Astrocyte (in vitro differentiated cells and primary cell): ENCODE measurements at regions not wholly inside any gene's neighbourhood (a gene's known extent, or its start where the extent isn't known, plus 50 kb on each side); places are given as distances from the start of the nearest gene placed in this dataset.
"Not testable (repeated sequence)": the region's sequence is repeated elsewhere in the genome, so short reads cannot be mapped to it uniquely, and the experiment has no call there.

ENCODE experiments used
- DNase-seq: peaks from one replicate; pipeline ENCODE4 v3.0.0-alpha.2; 2010; ENCODE audit warnings: low read depth
- FAIRE-seq: peaks from 2 replicates; lab custom pipeline; 2011; peaks lifted over from hg19 to GRCh38; lab: Jason Lieb, UNC
- H2AFZ ChIP-seq: 2 replicates; pipeline ENCODE4 v1.6.0; 2012; ENCODE audit warnings: low read depth, low read length, inconsistent platforms
- H3K27ac ChIP-seq: 2 replicates; pipeline ENCODE4 v1.5.1; 2011; ENCODE audit warnings: low read depth, low read length, inconsistent platforms
- H3K27me3 ChIP-seq: 2 replicates; pipeline ENCODE4 v1.6.0; 2011; ENCODE audit warnings: low read length, inconsistent platforms; ENCODE audit not compliant: insufficient read depth
- H3K36me3 ChIP-seq: 2 replicates; pipeline ENCODE4 v1.5.1; 2011; ENCODE audit warnings: low read length, inconsistent platforms; ENCODE audit not compliant: insufficient read depth
- H3K4me1 ChIP-seq: 2 replicates; pipeline ENCODE4 v1.5.1; 2011; ENCODE audit warnings: low read length, inconsistent platforms; ENCODE audit not compliant: insufficient read depth
- H3K4me2 ChIP-seq: 2 replicates; pipeline ENCODE4 v1.6.0; 2012; ENCODE audit warnings: low read length, inconsistent platforms
- H3K4me3 ChIP-seq: 2 replicates; pipeline ENCODE4 v1.5.1; 2011; ENCODE audit warnings: low read depth, mild to moderate bottlenecking, low read length, inconsistent platforms; ENCODE audit not compliant: insufficient read depth
- H3K79me2 ChIP-seq: 2 replicates; pipeline ENCODE4 v1.6.0; 2012; ENCODE audit warnings: mild to moderate bottlenecking, low read length, inconsistent platforms; ENCODE audit not compliant: insufficient read depth
- H3K9ac ChIP-seq: 2 replicates; pipeline ENCODE4 v1.6.0; 2012; ENCODE audit warnings: mild to moderate bottlenecking, low read length, inconsistent platforms
- H3K9me3 ChIP-seq: 2 replicates; pipeline ENCODE4 v1.5.1; 2012; ENCODE audit warnings: low read depth, mild to moderate bottlenecking, low read length, inconsistent platforms; ENCODE audit not compliant: insufficient read depth
- H4K20me1 ChIP-seq: 2 replicates; pipeline ENCODE4 v1.6.0; 2012; ENCODE audit warnings: low read length, inconsistent platforms; ENCODE audit not compliant: insufficient read depth
- H3K27ac Mint-ChIP-seq: one replicate; pipeline ENCODE4 v1.8.0; 2021; ENCODE audit warnings: mild to moderate bottlenecking, mixed read lengths; ENCODE audit not compliant: unreplicated experiment
- H3K27me3 Mint-ChIP-seq: one replicate; pipeline ENCODE4 v1.8.0; 2021; ENCODE audit warnings: low read depth, mixed read lengths; ENCODE audit not compliant: unreplicated experiment
- H3K36me3 Mint-ChIP-seq: one replicate; pipeline ENCODE4 v1.8.0; 2021; ENCODE audit warnings: low read depth, mixed read lengths; ENCODE audit not compliant: unreplicated experiment
- H3K4me1 Mint-ChIP-seq: one replicate; pipeline ENCODE4 v1.8.0; 2021; ENCODE audit warnings: low read depth, mixed read lengths; ENCODE audit not compliant: unreplicated experiment
- H3K4me3 Mint-ChIP-seq: one replicate; pipeline ENCODE4 v1.8.0; 2021; ENCODE audit warnings: mild to moderate bottlenecking, moderate library complexity, mixed read lengths; ENCODE audit not compliant: unreplicated experiment
- H3K9me3 Mint-ChIP-seq: one replicate; pipeline ENCODE4 v1.8.0; 2021; ENCODE audit warnings: mild to moderate bottlenecking, mixed read lengths; ENCODE audit not compliant: unreplicated experiment
- EZH2 ChIP-seq: IDR thresholded peaks from 2 replicates; pipeline ENCODE4 v1.6.1; 2012; ENCODE audit warnings: mild to moderate bottlenecking, low read length, inconsistent platforms; ENCODE audit not compliant: insufficient read depth
- TF ChIP-seq, protein P1 (sequence below): IDR thresholded peaks from 2 replicates; pipeline ENCODE4 v1.5.1; 2011; ENCODE audit warnings: low read depth, mild to moderate bottlenecking, inconsistent platforms, low read length, moderate library complexity; ENCODE audit not compliant: insufficient read depth

DNA sequence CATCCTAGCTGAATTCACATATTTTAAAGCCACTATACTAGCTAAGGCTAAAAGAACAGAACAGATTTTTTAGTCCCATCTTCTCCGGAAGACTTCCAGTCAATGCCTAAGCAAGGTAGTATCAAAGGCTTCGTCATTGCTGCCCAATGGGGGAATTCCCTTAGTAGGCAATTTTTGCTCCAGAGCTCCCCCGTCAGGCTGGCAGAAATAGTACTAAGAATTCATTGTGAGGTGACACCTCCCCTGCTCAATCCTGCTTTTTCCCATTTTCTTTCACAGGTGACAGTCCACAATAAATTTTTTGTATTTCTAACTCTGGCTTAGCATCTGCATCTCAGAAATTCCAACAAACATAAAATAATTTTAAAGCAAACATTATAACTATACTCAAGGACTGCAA, 52.8 kb upstream of the SRSF6 start:
- FAIRE-seq, result no peak
- Histone ChIP-seq H3K4me2 (no peak overlapping the region), H3K4me3 (no peak overlapping the region), H4K20me1 (no peaks in the 10 kb centered on the region), H3K4me1 (no peaks in the 10 kb centered on the region), H3K9me3 (peaks cover 4% of the 10 kb centered on the region), H3K27ac (no peak overlapping the region), H2AFZ (no peak overlapping the region), H3K36me3 (no peaks in the 10 kb centered on the region), H3K9ac (no peak overlapping the region), H3K27me3 (no peaks in the 10 kb centered on the region), H3K79me2 (no peaks in the 10 kb centered on the region)
- H3K27ac Mint-ChIP-seq, result no peak overlapping the region
- H3K9me3 Mint-ChIP-seq, result peaks cover 5% of the 10 kb centered on the region
- H3K27me3 Mint-ChIP-seq, result peaks cover 8% of the 10 kb centered on the region
- H3K36me3 Mint-ChIP-seq, result no peaks in the 10 kb centered on the region
- no peak for DNase-seq
- H3K4me1 Mint-ChIP-seq, result no peaks in the 10 kb centered on the region
- H3K4me3 Mint-ChIP-seq, result no peak overlapping the region
- TF ChIP-seq, protein P1, sequence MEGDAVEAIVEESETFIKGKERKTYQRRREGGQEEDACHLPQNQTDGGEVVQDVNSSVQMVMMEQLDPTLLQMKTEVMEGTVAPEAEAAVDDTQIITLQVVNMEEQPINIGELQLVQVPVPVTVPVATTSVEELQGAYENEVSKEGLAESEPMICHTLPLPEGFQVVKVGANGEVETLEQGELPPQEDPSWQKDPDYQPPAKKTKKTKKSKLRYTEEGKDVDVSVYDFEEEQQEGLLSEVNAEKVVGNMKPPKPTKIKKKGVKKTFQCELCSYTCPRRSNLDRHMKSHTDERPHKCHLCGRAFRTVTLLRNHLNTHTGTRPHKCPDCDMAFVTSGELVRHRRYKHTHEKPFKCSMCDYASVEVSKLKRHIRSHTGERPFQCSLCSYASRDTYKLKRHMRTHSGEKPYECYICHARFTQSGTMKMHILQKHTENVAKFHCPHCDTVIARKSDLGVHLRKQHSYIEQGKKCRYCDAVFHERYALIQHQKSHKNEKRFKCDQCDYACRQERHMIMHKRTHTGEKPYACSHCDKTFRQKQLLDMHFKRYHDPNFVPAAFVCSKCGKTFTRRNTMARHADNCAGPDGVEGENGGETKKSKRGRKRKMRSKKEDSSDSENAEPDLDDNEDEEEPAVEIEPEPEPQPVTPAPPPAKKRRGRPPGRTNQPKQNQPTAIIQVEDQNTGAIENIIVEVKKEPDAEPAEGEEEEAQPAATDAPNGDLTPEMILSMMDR, result no peak
- TF ChIP-seq EZH2, result no peak

DNA sequence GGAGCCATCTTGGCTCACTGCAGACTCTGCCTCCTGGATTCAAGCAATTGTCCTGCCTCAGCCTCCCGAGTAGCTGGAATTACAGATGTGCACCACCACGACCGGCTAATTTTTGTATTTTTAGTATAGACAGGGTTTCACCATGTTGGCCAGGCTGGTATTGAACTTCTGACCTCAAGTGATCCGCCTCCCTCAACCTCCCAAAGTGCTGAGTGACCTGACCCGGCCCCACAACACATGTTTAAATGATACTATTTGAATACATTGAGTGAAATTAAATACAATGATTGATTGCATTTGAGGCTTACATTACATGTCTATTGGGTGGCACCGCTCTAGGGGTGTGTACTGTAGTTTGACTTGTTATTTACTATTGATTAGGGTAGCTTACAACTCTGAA, 56.8 kb upstream of the SRSF6 start:
- not testable (repeated sequence) for H3K4me3 Mint-ChIP-seq, H3K27ac Mint-ChIP-seq, H3K36me3 ChIP-seq, H4K20me1 ChIP-seq, H3K4me2 ChIP-seq, H3K36me3 Mint-ChIP-seq, H3K27ac ChIP-seq, H3K4me3 ChIP-seq, H2AFZ ChIP-seq, H3K79me2 ChIP-seq, H3K27me3 Mint-ChIP-seq, FAIRE-seq, H3K27me3 ChIP-seq, H3K9ac ChIP-seq, H3K9me3 ChIP-seq, H3K4me1 Mint-ChIP-seq, DNase-seq, H3K4me1 ChIP-seq, H3K9me3 Mint-ChIP-seq

DNA sequence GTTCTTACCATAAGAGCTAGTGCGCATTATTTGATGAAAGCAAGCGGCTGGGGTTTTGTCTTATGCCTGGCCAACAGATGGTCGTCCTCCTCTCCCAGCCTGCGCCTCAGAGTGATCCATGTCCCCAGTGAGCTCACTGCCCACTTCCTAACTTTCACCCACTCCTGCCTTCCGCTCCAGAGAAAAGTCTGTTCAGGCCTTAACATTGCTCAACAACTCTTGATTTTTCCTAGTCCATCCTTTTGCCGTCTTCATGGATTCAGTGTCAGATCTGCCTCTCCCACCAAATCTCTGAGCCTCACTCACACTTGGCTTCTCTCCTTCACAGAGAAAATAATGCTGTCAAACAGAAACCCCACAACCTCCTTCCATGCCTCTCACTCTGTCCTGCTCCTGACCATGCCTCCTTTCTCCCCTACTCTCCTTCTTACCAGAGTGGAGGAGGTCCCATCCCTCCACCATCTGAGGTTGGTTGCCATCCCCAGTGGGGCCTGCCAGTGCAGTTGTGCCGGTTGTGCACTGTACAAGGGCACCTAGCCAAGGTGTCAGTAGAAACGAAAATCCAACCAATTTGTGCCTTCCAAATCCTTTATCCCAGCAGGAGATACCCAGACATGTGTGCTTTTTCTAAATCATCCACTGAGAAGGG, 58.9 kb upstream of the SRSF6 start:
- H3K36me3 Mint-ChIP-seq, result no peaks in the 10 kb centered on the region
- peaks cover 2% of the 10 kb centered on the region for H3K27me3 Mint-ChIP-seq
- Histone ChIP-seq H3K79me2 (no peaks in the 10 kb centered on the region), H3K4me2 (no peak overlapping the region), H3K9ac (no peak overlapping the region), H2AFZ (no peak overlapping the region), H3K27ac (no peak overlapping the region), H3K36me3 (no peaks in the 10 kb centered on the region), H3K27me3 (no peaks in the 10 kb centered on the region), H3K4me3 (no peak overlapping the region), H3K4me1 (no peaks in the 10 kb centered on the region), H4K20me1 (no peaks in the 10 kb centered on the region), H3K9me3 (no peaks in the 10 kb centered on the region)
- no peak for TF ChIP-seq EZH2
- TF ChIP-seq, protein P1, result no peak
- H3K4me1 Mint-ChIP-seq, result no peaks in the 10 kb centered on the region
- H3K4me3 Mint-ChIP-seq, result no peak overlapping the region
- peaks cover 5% of the 10 kb centered on the region for H3K9me3 Mint-ChIP-seq
- no peak for DNase-seq
- no peak overlapping the region for H3K27ac Mint-ChIP-seq
- no peak for FAIRE-seq
